ENCODE measurements at regions not wholly inside any gene's neighbourhood (a gene's known extent, or its start where the extent isn't known, plus 50 kb on each side); places are given as distances from the start of the nearest gene placed in this dataset.

GRCh38 chr11:127105593-127106541 is 105.3 kb upstream of the KIRREL3 start:
- TF ChIP-seq CTCF (IDR thresholded peaks at IDR 0.05; ENCODE audit: insufficient read depth, low read depth, low read length): no peak
- DNase-seq (ENCODE audit: low read depth): no peak
- H3K4me3 ChIP-seq (ENCODE audit: low read depth, low read length): no peak overlapping the region

GRCh38 chr11:127103586-127104388 is 103.2 kb upstream of the KIRREL3 start:
- no peak overlapping the region for H3K4me3 ChIP-seq (ENCODE audit: low read depth, low read length)
- TF ChIP-seq CTCF (IDR thresholded peaks at IDR 0.05; ENCODE audit: insufficient read depth, low read depth, low read length): no peak
- DNase-seq (ENCODE audit: low read depth): no peak

- no peak overlapping the region for H3K4me3 ChIP-seq (ENCODE audit: low read depth, low read length)
- no peak for DNase-seq (ENCODE audit: low read depth)
- TF ChIP-seq CTCF (IDR thresholded peaks at IDR 0.05; ENCODE audit: insufficient read depth, low read depth, low read length): no peak
Observed at GRCh38 chr11:127098684-127099083, 98.1 kb upstream of the KIRREL3 start.

GRCh38 chr11:127080735-127081134 is 80.2 kb upstream of the KIRREL3 start:
- no peak for DNase-seq (ENCODE audit: low read depth)
- no peak overlapping the region for H3K4me3 ChIP-seq (ENCODE audit: low read depth, low read length)
- TF ChIP-seq CTCF (IDR thresholded peaks at IDR 0.05; ENCODE audit: insufficient read depth, low read depth, low read length): no peak

GRCh38 chr11:127075758-127076157 is 75.2 kb upstream of the KIRREL3 start:
- no peak for DNase-seq (ENCODE audit: low read depth)
- no peak overlapping the region for H3K4me3 ChIP-seq (ENCODE audit: low read depth, low read length)
- no peak for TF ChIP-seq CTCF (IDR thresholded peaks at IDR 0.05; ENCODE audit: insufficient read depth, low read depth, low read length)

- peak; percentile 22 for DNase-seq (ENCODE audit: low read depth)
- no peak overlapping the region for H3K4me3 ChIP-seq (ENCODE audit: low read depth, low read length)
- peak; percentile 21 for TF ChIP-seq CTCF (IDR thresholded peaks at IDR 0.05; ENCODE audit: insufficient read depth, low read depth, low read length)
Observed at GRCh38 chr11:127074151-127074761, 73.7 kb upstream of the KIRREL3 start.

Measured in fibroblast of villous mesenchyme (primary cell).